ENCODE measurements at regions not wholly inside any gene's neighbourhood (a gene's known extent, or its start where the extent isn't known, plus 50 kb on each side); places are given as distances from the start of the nearest gene placed in this dataset.

DNA sequence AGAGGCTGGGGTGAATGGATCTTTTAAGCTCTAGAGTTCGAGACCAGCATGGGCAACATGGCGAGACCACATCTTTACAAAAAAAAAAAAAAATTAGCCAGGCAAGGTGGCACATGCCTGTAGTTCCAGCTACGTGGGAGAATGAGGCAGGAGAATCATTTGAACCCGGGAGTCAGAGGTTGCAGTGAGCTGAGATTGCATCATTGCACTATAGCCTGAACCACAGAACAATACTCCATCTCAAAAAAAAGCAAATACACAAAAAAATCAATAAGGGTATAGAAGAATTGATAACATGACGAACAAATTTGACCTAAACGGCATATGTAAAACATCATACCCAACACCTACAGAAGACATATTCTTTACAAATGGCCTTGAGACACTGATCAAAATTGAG, 668.4 kb downstream of the MECOM start (continued):
- TF ChIP-seq PHF21A (CRISPR knock-in tag; IDR thresholded peaks at IDR 0.05) (0 out of 2 replicates have a peak, but pooled peaks have one; percentile 32), ZNF225 (CRISPR knock-in tag; IDR thresholded peaks at IDR 0.05) (no peak), U2AF2 (IDR thresholded peaks at IDR 0.05; ENCODE audit: low read depth, low read length) (no peak), ZNF816 (CRISPR knock-in tag; IDR thresholded peaks at IDR 0.05; ENCODE audit: borderline replicate concordance) (no peak), ZNF619 (CRISPR knock-in tag; IDR thresholded peaks at IDR 0.05) (no peak), AKAP8 (CRISPR knock-in tag; IDR thresholded peaks at IDR 0.05) (no peak), ZSCAN20 (CRISPR knock-in tag; IDR thresholded peaks at IDR 0.05; ENCODE audit: borderline replicate concordance) (no peak), ZFP90 (CRISPR knock-in tag; IDR thresholded peaks at IDR 0.05; ENCODE audit: borderline replicate concordance) (no peak), AGO2 (optimal IDR thresholded peaks at IDR 0.05; ENCODE audit: low read depth, low read length) (no peak), SP4 (CRISPR knock-in tag; IDR thresholded peaks at IDR 0.05) (no peak), XRCC5 (optimal IDR thresholded peaks at IDR 0.05; ENCODE audit: low read length) (no peak), ZNF44 (CRISPR knock-in tag; IDR thresholded peaks at IDR 0.05) (no peak), HOXA9 (CRISPR knock-in tag; IDR thresholded peaks at IDR 0.05; ENCODE audit: borderline replicate concordance) (no peak), ZNF207 (IDR thresholded peaks at IDR 0.05; ENCODE audit: borderline replicate concordance) (no peak), EZH2 (conservative IDR thresholded peaks at IDR 0.05; ENCODE audit: low read depth, low read length) (no peak), RBFOX2 (IDR thresholded peaks at IDR 0.05; ENCODE audit: low read depth, low read length) (no peak), NFIC (IDR thresholded peaks at IDR 0.05; ENCODE audit: low read length) (peak; percentile 63), PPARG (CRISPR knock-in tag; conservative IDR thresholded peaks at IDR 0.05) (0 out of 2 replicates have a peak, but pooled peaks have one; percentile 24), NFYB (CRISPR knock-in tag; IDR thresholded peaks at IDR 0.05) (no peak), HNRNPL (IDR thresholded peaks at IDR 0.05; ENCODE audit: low read depth, low read length) (no peak), ZNF256 (CRISPR knock-in tag; conservative IDR thresholded peaks at IDR 0.05) (no peak), ZFP1 (CRISPR knock-in tag; IDR thresholded peaks at IDR 0.05) (no peak), ZMYM4 (CRISPR knock-in tag; IDR thresholded peaks at IDR 0.05) (peak; percentile 88), ZNF615 (CRISPR knock-in tag; IDR thresholded peaks at IDR 0.05; ENCODE audit: borderline replicate concordance) (no peak)
- TF ChIP-seq, protein P1, sequence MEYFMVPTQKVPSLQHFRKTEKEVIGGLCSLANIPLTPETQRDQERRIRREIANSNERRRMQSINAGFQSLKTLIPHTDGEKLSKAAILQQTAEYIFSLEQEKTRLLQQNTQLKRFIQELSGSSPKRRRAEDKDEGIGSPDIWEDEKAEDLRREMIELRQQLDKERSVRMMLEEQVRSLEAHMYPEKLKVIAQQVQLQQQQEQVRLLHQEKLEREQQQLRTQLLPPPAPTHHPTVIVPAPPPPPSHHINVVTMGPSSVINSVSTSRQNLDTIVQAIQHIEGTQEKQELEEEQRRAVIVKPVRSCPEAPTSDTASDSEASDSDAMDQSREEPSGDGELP (IDR thresholded peaks at IDR 0.05; ENCODE audit: borderline replicate concordance, low read depth), result no peak
- TF ChIP-seq, protein P2, sequence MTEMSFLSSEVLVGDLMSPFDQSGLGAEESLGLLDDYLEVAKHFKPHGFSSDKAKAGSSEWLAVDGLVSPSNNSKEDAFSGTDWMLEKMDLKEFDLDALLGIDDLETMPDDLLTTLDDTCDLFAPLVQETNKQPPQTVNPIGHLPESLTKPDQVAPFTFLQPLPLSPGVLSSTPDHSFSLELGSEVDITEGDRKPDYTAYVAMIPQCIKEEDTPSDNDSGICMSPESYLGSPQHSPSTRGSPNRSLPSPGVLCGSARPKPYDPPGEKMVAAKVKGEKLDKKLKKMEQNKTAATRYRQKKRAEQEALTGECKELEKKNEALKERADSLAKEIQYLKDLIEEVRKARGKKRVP (CRISPR knock-in tag; IDR thresholded peaks at IDR 0.05), result peak in 1 of 2 experiments; percentile 84; a peak in 2 of 4 replicates
- TF ChIP-seq, protein P3, sequence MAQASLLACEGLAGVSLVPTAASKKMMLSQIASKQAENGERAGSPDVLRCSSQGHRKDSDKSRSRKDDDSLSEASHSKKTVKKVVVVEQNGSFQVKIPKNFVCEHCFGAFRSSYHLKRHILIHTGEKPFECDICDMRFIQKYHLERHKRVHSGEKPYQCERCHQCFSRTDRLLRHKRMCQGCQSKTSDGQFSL (CRISPR knock-in tag; IDR thresholded peaks at IDR 0.05), result no peak
- TF ChIP-seq, protein P4, sequence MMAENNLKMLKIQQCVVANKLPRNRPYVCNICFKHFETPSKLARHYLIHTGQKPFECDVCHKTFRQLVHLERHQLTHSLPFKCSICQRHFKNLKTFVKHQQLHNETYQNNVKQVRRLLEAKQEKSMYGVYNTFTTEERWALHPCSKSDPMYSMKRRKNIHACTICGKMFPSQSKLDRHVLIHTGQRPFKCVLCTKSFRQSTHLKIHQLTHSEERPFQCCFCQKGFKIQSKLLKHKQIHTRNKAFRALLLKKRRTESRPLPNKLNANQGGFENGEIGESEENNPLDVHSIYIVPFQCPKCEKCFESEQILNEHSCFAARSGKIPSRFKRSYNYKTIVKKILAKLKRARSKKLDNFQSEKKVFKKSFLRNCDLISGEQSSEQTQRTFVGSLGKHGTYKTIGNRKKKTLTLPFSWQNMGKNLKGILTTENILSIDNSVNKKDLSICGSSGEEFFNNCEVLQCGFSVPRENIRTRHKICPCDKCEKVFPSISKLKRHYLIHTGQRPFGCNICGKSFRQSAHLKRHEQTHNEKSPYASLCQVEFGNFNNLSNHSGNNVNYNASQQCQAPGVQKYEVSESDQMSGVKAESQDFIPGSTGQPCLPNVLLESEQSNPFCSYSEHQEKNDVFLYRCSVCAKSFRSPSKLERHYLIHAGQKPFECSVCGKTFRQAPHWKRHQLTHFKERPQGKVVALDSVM (CRISPR knock-in tag; IDR thresholded peaks at IDR 0.05), result no peak
